MCF 10A (cell line): ENCODE measurements at regions not wholly inside any gene's neighbourhood (a gene's known extent, or its start where the extent isn't known, plus 50 kb on each side); places are given as distances from the start of the nearest gene placed in this dataset.

ENCODE experiments used
- BruUV-seq: library from RNA; stranded (reverse); fragments of 400-500 nt; replicated peaks from 2 replicates; lab custom pipeline; 2021; lab: Mats Ljungman, UMichigan
- CTCF ChIA-PET: fragments of 300-600 bp; sonication (Branson Sonifier 250); formaldehyde crosslinking; extraction: SDS; loops from one replicate; lab custom pipeline; 2021; ENCODE audit warnings: antibody characterized with exemption, inconsistent platforms; lab: Yijun Ruan, JAX
- POLR2A ChIA-PET: fragments of 300-600, 350-650 bp; sonication (Branson Sonifier 250); formaldehyde crosslinking; extraction: SDS; loops from one replicate; lab custom pipeline; 2020; ENCODE audit warnings: antibody characterized with exemption, inconsistent platforms; lab: Yijun Ruan, JAX
- DNase-seq: peaks from one replicate; pipeline ENCODE4 v3.0.0-alpha.2; 2018; ENCODE audit not compliant: unreplicated experiment
- H3K27ac Mint-ChIP-seq: one replicate; pipeline ENCODE4 v1.8.0; 2022; ENCODE audit warnings: mild to moderate bottlenecking, low read depth, mixed read lengths; ENCODE audit not compliant: unreplicated experiment
- H3K27me3 Mint-ChIP-seq: one replicate; pipeline ENCODE4 v1.8.0; 2022; ENCODE audit warnings: mixed read lengths; ENCODE audit not compliant: insufficient read depth, unreplicated experiment
- H3K36me3 Mint-ChIP-seq: one replicate; pipeline ENCODE4 v1.8.0; 2022; ENCODE audit warnings: mild to moderate bottlenecking, moderate library complexity, mixed read lengths; ENCODE audit not compliant: insufficient read depth, unreplicated experiment
- H3K4me1 Mint-ChIP-seq: one replicate; pipeline ENCODE4 v1.8.0; 2022; ENCODE audit warnings: mixed read lengths; ENCODE audit not compliant: insufficient read depth, unreplicated experiment
- H3K4me3 Mint-ChIP-seq: one replicate; pipeline ENCODE4 v1.8.0; 2022; ENCODE audit warnings: mild to moderate bottlenecking, moderate library complexity, mixed read lengths; ENCODE audit not compliant: unreplicated experiment
- H3K9me3 Mint-ChIP-seq: one replicate; pipeline ENCODE4 v1.8.0; 2022; ENCODE audit warnings: mixed read lengths; ENCODE audit not compliant: unreplicated experiment
- intact Hi-C: fragments of 100-400 bp; cut with micrococcal nuclease; formaldehyde crosslinking; loops from 2 replicates; pipeline ENCODE4 v1.14.1; 2022
- TF ChIP-seq, protein P1 (sequence below): fragments of 200-600 bp; IDR thresholded peaks from one replicate; pipeline ENCODE4 v1.8.0; 2022; ENCODE audit warnings: antibody characterized with exemption, mild to moderate bottlenecking; ENCODE audit not compliant: unreplicated experiment

DNA sequence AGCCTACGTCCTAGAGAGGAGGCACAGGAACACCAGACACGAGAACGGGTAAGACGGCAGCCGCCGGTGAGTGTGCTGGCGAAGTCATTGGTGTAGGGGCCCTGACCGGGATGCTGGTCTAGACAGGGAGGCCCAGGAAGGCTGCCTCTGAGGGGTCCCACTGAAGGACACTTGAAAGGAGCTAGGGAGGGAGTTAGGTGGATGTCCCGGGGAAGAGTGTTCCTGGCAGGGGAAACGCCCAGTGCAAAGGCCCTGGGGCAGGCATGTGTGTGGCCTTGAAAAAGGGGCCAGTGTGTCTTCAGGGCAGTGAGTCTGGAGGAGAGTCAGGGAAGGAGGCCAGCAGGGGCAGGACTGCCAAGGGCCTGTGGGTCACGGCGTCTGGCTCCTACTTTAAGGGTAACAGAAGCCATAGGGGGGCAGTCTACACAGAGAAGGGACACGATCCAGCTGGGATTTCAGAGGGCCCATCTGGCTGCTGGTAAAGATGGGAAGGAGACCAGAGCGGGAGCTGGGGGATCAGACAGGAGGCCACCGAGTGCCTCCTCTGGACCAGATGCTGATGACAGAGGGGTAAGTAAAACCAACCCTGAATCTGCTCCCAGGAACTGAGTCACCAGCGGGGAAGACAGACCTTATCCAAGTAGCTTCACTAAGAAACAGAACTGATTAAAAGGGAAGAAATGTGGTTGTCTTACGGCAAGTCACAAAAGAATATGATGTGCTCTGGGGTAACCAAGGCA, 115.9 kb downstream of the LITAF start:
- TF ChIP-seq, protein P1, sequence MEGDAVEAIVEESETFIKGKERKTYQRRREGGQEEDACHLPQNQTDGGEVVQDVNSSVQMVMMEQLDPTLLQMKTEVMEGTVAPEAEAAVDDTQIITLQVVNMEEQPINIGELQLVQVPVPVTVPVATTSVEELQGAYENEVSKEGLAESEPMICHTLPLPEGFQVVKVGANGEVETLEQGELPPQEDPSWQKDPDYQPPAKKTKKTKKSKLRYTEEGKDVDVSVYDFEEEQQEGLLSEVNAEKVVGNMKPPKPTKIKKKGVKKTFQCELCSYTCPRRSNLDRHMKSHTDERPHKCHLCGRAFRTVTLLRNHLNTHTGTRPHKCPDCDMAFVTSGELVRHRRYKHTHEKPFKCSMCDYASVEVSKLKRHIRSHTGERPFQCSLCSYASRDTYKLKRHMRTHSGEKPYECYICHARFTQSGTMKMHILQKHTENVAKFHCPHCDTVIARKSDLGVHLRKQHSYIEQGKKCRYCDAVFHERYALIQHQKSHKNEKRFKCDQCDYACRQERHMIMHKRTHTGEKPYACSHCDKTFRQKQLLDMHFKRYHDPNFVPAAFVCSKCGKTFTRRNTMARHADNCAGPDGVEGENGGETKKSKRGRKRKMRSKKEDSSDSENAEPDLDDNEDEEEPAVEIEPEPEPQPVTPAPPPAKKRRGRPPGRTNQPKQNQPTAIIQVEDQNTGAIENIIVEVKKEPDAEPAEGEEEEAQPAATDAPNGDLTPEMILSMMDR = no peak
- no peak for DNase-seq
- ChIA-PET POLR2A (no interaction called here), CTCF (no interaction called here)
- intact Hi-C loops = no loop called here
- Mint-ChIP-seq H3K4me3 (no peak overlapping the region), H3K9me3 (no peaks in the 10 kb centered on the region), H3K4me1 (no peaks in the 10 kb centered on the region), H3K27ac (no peak overlapping the region), H3K36me3 (no peaks in the 10 kb centered on the region), H3K27me3 (no peaks in the 10 kb centered on the region)
- BruUV-seq = no TSS peak

GRCh38 chr16:11471548-11471947, 115.2 kb downstream of the LITAF start:
- no peaks in the 10 kb centered on the region for H3K36me3 Mint-ChIP-seq
- no peaks in the 10 kb centered on the region for H3K27me3 Mint-ChIP-seq
- ChIA-PET POLR2A (no interaction called here), CTCF (interaction anchor here (0.7 kb wide), 1 partner anchor 246 kb away, joined by 3 read pairs; no protein-coding TSS in a partner anchor)
- TF ChIP-seq, protein P1 = no peak
- no peak overlapping the region for H3K27ac Mint-ChIP-seq
- no peak for DNase-seq
- intact Hi-C loops = no loop called here
- H3K4me3 Mint-ChIP-seq = no peak overlapping the region
- no peaks in the 10 kb centered on the region for H3K9me3 Mint-ChIP-seq
- H3K4me1 Mint-ChIP-seq = no peaks in the 10 kb centered on the region
- no TSS peak for BruUV-seq

- CTCF ChIA-PET = interaction anchor here (1.6 kb wide), 1 partner anchor 76 kb away, joined by 7 read pairs; no protein-coding TSS in a partner anchor
- no TSS peak for BruUV-seq
- Mint-ChIP-seq H3K9me3 (no peaks in the 10 kb centered on the region), H3K27ac (no peak overlapping the region), H3K4me3 (no peak overlapping the region), H3K27me3 (no peaks in the 10 kb centered on the region), H3K36me3 (no peaks in the 10 kb centered on the region), H3K4me1 (no peaks in the 10 kb centered on the region)
- intact Hi-C loops = no loop called here
- POLR2A ChIA-PET = interaction anchor here (1.1 kb wide), 1 partner anchor 25 kb away, joined by 3 read pairs; no protein-coding TSS in a partner anchor
- DNase-seq = no peak
- TF ChIP-seq, protein P1 = no peak
Observed at GRCh38 chr16:11472410-11472809, 114.3 kb downstream of the LITAF start.

GRCh38 chr16:11472851-11473250, 113.9 kb downstream of the LITAF start:
- CTCF ChIA-PET = interaction anchor here (0.6 to 1.6 kb wide), 3 partner anchors 24 to 989 kb away, joined by 3 to 7 read pairs (median 3); no protein-coding TSS in a partner anchor
- BruUV-seq = no TSS peak
- intact Hi-C loops = no loop called here

More at GRCh38 chr16:11472851-11473250, 113.9 kb downstream of the LITAF start:
- DNase-seq = no peak
- POLR2A ChIA-PET = interaction anchor here (1.1 kb wide), 1 partner anchor 26 kb away, joined by 3 read pairs; no protein-coding TSS in a partner anchor
- TF ChIP-seq, protein P1 = no peak
- no peaks in the 10 kb centered on the region for H3K9me3 Mint-ChIP-seq
- H3K27ac Mint-ChIP-seq = no peak overlapping the region
- no peaks in the 10 kb centered on the region for H3K4me1 Mint-ChIP-seq
- H3K27me3 Mint-ChIP-seq = no peaks in the 10 kb centered on the region
- H3K36me3 Mint-ChIP-seq = no peaks in the 10 kb centered on the region
- no peak overlapping the region for H3K4me3 Mint-ChIP-seq
